ENCODE measurements at regions not wholly inside any gene's neighbourhood (a gene's known extent, or its start where the extent isn't known, plus 50 kb on each side); places are given as distances from the start of the nearest gene placed in this dataset.

DNA sequence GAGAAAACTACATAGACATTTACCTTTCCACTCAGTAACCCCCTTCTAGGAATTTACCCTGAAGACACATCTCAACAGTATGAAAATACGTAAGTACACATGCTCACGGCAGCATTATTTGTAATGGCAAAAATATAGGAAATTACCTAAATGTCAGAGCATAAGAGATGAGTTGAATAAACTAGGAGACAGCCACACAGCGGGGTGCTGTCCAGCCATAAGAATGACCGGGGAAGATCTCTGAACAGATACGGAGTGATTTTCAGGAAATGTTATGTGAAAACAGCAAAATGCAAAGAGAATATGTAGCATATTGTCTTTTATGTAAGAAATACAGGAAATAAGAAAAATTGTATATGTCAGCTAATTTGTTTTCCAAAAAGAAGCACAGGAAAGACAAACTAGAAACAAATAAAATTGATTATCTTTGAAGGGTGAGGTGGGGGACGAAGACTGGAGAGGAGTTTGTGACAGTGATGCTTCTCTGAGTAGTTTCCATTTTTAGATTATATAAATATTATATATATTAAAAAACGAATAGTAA lies 195.4 kb downstream of the HAUS1 start:
- no peak for DNase-seq
- H3K27me3 ChIP-seq (replicated peaks; ENCODE audit: insufficient read depth): peaks cover 30% of the 10 kb centered on the region
- H3K27ac ChIP-seq: no peak overlapping the region
- in situ Hi-C loops (cut with MboI): no loop called here
- no peaks in the 10 kb centered on the region for H3F3A ChIP-seq (ENCODE audit: insufficient read depth)
- no peaks in the 10 kb centered on the region for H4K20me1 ChIP-seq (ENCODE audit: insufficient read depth)
- 53 to 54% methylated on average over 7 of the region's 7 CpGs for WGBS, 2 experiments (ENCODE audit: low coverage in 1 of 2, low lambda C conversion rate in 2 of 2, missing lambda C conversion rate in 2 of 2)
- no peaks in the 10 kb centered on the region for H3K79me2 ChIP-seq (ENCODE audit: insufficient read depth)
- no peaks in the 10 kb centered on the region for H3K4me1 ChIP-seq (ENCODE audit: insufficient read depth)
- TF ChIP-seq EZH2phosphoT487 (IDR thresholded peaks at IDR 0.05; ENCODE audit: insufficient read depth, low read depth): no peak
- no peak for TF ChIP-seq EZH2 (IDR thresholded peaks at IDR 0.05; ENCODE audit: insufficient read depth, poor library complexity, severe bottlenecking)
- H3K4me2 ChIP-seq (ENCODE audit: unreplicated experiment): no peak overlapping the region
- H3K9me2 ChIP-seq (ENCODE audit: insufficient read depth): no peaks in the 10 kb centered on the region
- H3K36me3 ChIP-seq (ENCODE audit: low read depth): no peaks in the 10 kb centered on the region
- no peaks in the 10 kb centered on the region for H3K9me3 ChIP-seq (ENCODE audit: low read depth)
- H3K9ac ChIP-seq: no peak overlapping the region
- no peak overlapping the region for H2AFZ ChIP-seq
- no peak overlapping the region for H3K4me3 ChIP-seq

DNA sequence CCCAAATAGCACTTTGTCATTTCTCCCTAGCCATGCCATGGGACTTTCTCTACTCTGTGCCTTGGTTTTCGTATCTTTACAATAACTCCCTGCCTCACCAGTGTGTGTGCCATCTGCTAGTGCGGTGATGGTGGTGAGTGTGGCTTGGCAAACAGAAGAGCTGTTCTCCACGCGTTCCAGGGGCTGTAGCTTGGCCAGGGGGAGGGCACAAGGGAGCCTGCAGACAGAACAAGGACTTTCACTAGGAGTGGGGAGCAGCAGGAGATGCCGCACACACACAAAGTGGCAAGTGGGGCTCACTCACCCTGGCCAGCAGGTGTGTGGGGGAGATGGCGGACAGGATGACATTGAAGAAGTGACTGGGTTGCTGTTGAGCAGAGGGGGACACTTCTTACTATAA lies 196.9 kb downstream of the HAUS1 start:
- 20% methylated on average over 6 of the region's 6 CpGs for WGBS, 2 experiments (ENCODE audit: low coverage in 1 of 2, low lambda C conversion rate in 2 of 2, missing lambda C conversion rate in 2 of 2)

DNA sequence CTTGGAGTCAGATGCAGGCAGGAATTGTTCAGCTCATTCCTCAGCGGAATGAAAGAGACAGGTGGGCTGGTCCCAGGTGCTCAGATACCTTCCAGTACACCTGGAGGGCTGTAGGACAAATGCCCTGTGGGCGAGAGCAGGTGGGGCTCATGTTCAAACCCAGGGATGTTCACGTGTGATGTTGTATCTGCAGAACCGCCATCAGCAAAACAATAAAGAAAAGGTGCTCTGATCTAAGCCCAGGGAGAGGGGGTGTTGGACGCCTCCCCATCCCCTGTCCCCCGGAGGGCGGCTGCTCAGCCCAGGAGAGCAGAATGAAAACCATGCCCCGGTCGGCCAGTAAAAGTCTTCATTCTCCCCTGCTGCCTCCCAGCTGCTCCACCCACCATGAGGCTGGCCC lies 197.4 kb downstream of the HAUS1 start:
- in situ Hi-C loops (cut with MboI): no loop called here
- no peak overlapping the region for H3K4me2 ChIP-seq (ENCODE audit: unreplicated experiment)
- H3K79me2 ChIP-seq (ENCODE audit: insufficient read depth): no peaks in the 10 kb centered on the region
- H3K4me3 ChIP-seq: no peak overlapping the region
- WGBS, 2 experiments (ENCODE audit: low coverage in 1 of 2, low lambda C conversion rate in 2 of 2, missing lambda C conversion rate in 2 of 2): 24 to 35% methylated on average over 9 of the region's 9 CpGs
- H3K9me2 ChIP-seq (ENCODE audit: insufficient read depth): no peaks in the 10 kb centered on the region
- H3K27me3 ChIP-seq (replicated peaks; ENCODE audit: insufficient read depth): peaks cover 30% of the 10 kb centered on the region
- no peak overlapping the region for H3K9ac ChIP-seq
- TF ChIP-seq EZH2 (IDR thresholded peaks at IDR 0.05; ENCODE audit: insufficient read depth, poor library complexity, severe bottlenecking) (no peak), EZH2phosphoT487 (IDR thresholded peaks at IDR 0.05; ENCODE audit: insufficient read depth, low read depth) (no peak)
- H3K27ac ChIP-seq: no peak overlapping the region
- H3F3A ChIP-seq (ENCODE audit: insufficient read depth): no peaks in the 10 kb centered on the region
- H2AFZ ChIP-seq: no peak overlapping the region
- no peaks in the 10 kb centered on the region for H3K36me3 ChIP-seq (ENCODE audit: low read depth)
- DNase-seq: no peak
- H4K20me1 ChIP-seq (ENCODE audit: insufficient read depth): no peaks in the 10 kb centered on the region
- no peaks in the 10 kb centered on the region for H3K4me1 ChIP-seq (ENCODE audit: insufficient read depth)
- H3K9me3 ChIP-seq (ENCODE audit: low read depth): no peaks in the 10 kb centered on the region

More for the DNA sequence above, 196.9 kb downstream of the HAUS1 start:
- in situ Hi-C loops (cut with MboI): no loop called here
- no peaks in the 10 kb centered on the region for H4K20me1 ChIP-seq (ENCODE audit: insufficient read depth)
- H3K4me2 ChIP-seq (ENCODE audit: unreplicated experiment): no peak overlapping the region
- H3K9me3 ChIP-seq (ENCODE audit: low read depth): no peaks in the 10 kb centered on the region
- no peak overlapping the region for H2AFZ ChIP-seq
- no peak for TF ChIP-seq EZH2phosphoT487 (IDR thresholded peaks at IDR 0.05; ENCODE audit: insufficient read depth, low read depth)
- TF ChIP-seq EZH2 (IDR thresholded peaks at IDR 0.05; ENCODE audit: insufficient read depth, poor library complexity, severe bottlenecking): no peak
- H3K9me2 ChIP-seq (ENCODE audit: insufficient read depth): no peaks in the 10 kb centered on the region
- H3K9ac ChIP-seq: no peak overlapping the region
- H3K4me3 ChIP-seq: no peak overlapping the region
- no peaks in the 10 kb centered on the region for H3K4me1 ChIP-seq (ENCODE audit: insufficient read depth)
- no peak for DNase-seq
- no peaks in the 10 kb centered on the region for H3K36me3 ChIP-seq (ENCODE audit: low read depth)
- no peak overlapping the region for H3K27ac ChIP-seq
- no peaks in the 10 kb centered on the region for H3F3A ChIP-seq (ENCODE audit: insufficient read depth)
- H3K79me2 ChIP-seq (ENCODE audit: insufficient read depth): no peaks in the 10 kb centered on the region
- peaks cover 30% of the 10 kb centered on the region for H3K27me3 ChIP-seq (replicated peaks; ENCODE audit: insufficient read depth)

DNA sequence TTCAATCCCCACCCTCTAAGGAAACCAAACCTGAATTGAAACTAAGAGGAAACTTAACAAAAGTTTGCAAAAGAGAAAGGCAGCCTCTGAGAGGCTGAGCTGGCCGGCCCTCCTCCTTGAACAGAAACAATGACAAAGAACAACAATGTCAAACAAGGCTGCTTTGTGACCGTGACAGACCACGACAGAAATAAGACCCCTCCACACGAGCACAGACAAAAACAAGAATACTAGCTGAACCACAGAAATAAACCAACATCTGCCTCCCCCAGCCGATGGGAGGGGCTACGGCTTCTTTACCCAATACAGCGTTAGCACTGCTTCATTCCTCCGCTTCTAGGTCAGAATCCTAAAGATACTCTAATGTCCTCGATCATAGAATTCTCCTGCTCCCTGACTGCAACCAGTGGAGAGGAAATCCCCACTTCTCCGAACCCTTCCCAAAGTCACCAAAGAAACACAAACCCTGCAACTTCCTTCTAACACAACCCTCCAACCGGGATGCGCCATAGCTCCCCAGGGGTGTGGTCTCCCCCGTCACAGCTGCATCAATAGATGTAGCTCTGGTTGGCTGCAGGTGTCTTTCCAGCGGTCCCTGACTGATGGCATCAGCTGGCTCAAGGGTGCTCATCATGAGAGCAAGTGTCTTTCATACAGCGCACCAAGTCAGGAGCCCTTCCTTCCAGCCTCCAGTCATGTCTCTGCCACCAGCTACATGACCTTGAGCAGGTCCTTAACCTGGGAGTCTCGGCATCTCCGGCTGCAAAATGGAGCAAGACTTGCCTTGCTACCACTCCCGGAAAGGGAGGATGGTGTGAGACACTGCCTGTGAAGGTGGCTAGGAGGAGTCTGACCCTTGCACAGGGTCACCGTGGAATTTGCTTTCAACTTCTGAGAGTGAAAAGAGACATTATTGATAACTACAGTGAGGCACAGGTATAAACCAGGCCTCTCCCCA lies 198.6 kb downstream of the HAUS1 start:
- Histone ChIP-seq H2AFZ (no peak overlapping the region), H3K4me2 (ENCODE audit: unreplicated experiment) (no peak overlapping the region)

More for the DNA sequence above, 198.6 kb downstream of the HAUS1 start:
- 45 to 50% methylated on average over 19 of the region's 19 CpGs for WGBS, 2 experiments (ENCODE audit: low coverage in 1 of 2, low lambda C conversion rate in 2 of 2, missing lambda C conversion rate in 2 of 2)
- H3K36me3 ChIP-seq (ENCODE audit: low read depth): no peaks in the 10 kb centered on the region
- H3K27me3 ChIP-seq (replicated peaks; ENCODE audit: insufficient read depth): peaks cover 30% of the 10 kb centered on the region
- no peak for TF ChIP-seq EZH2 (IDR thresholded peaks at IDR 0.05; ENCODE audit: insufficient read depth, poor library complexity, severe bottlenecking)
- no peak for TF ChIP-seq EZH2phosphoT487 (IDR thresholded peaks at IDR 0.05; ENCODE audit: insufficient read depth, low read depth)
- no peaks in the 10 kb centered on the region for H3K9me2 ChIP-seq (ENCODE audit: insufficient read depth)
- no peaks in the 10 kb centered on the region for H3K9me3 ChIP-seq (ENCODE audit: low read depth)
- no peak for DNase-seq
- no peaks in the 10 kb centered on the region for H3K4me1 ChIP-seq (ENCODE audit: insufficient read depth)
- H3K27ac ChIP-seq: no peak overlapping the region
- no peaks in the 10 kb centered on the region for H3K79me2 ChIP-seq (ENCODE audit: insufficient read depth)
- in situ Hi-C loops (cut with MboI): no loop called here
- no peaks in the 10 kb centered on the region for H3F3A ChIP-seq (ENCODE audit: insufficient read depth)
- H4K20me1 ChIP-seq (ENCODE audit: insufficient read depth): no peaks in the 10 kb centered on the region
- H3K4me3 ChIP-seq: no peak overlapping the region
- no peak overlapping the region for H3K9ac ChIP-seq
